GM23338 (cell line): ENCODE measurements at regions not wholly inside any gene's neighbourhood (a gene's known extent, or its start where the extent isn't known, plus 50 kb on each side); places are given as distances from the start of the nearest gene placed in this dataset.

Source experiments
- CTCF ChIP-seq, 2 experiments: fragments of 200-600 bp in 1 of 2; sonication (generic) in 1 of 2; conservative IDR thresholded peaks; 2 replicates each; pipeline versions ENCODE4 v1.5.1 to v1.6.1; 2016 to 2017; ENCODE audit warnings: antibody characterized with exemption in 2 of 2, low read depth in 2 of 2, mild to moderate bottlenecking in 2 of 2, moderate library complexity in 1 of 2
- EZH2 ChIP-seq: fragments of 200-600 bp; sonication (generic); IDR thresholded peaks from one replicate; pipeline ENCODE4 v1.8.0; 2017; ENCODE audit warnings: antibody characterized with exemption, mild to moderate bottlenecking, low read depth; ENCODE audit not compliant: unreplicated experiment
- EZH2phosphoT487 ChIP-seq: fragments of 200-600 bp; sonication (generic); IDR thresholded peaks from one replicate; pipeline ENCODE4 v1.8.1; 2018; ENCODE audit warnings: antibody characterized with exemption; ENCODE audit not compliant: unreplicated experiment
- JUNB ChIP-seq: IDR thresholded peaks from one replicate; pipeline ENCODE4 v1.6.1; 2016; ENCODE audit warnings: antibody characterized with exemption; ENCODE audit not compliant: unreplicated experiment
- POLR2AphosphoS5 ChIP-seq: IDR thresholded peaks from 2 replicates; pipeline ENCODE4 v1.6.1; 2016; ENCODE audit warnings: antibody characterized with exemption, low read depth
- REST ChIP-seq: IDR thresholded peaks from one replicate; pipeline ENCODE4 v1.6.1; 2018; ENCODE audit warnings: antibody characterized with exemption; ENCODE audit not compliant: unreplicated experiment
- STAT1 ChIP-seq: IDR thresholded peaks from one replicate; pipeline ENCODE4 v1.6.1; 2016; ENCODE audit warnings: antibody characterized with exemption; ENCODE audit not compliant: unreplicated experiment
- TF ChIP-seq, protein P1 (sequence below): fragments of 250-450 bp; sonication (Bioruptor Pico); IDR thresholded peaks from 2 replicates; pipeline ENCODE4 v1.5.0; 2020; ENCODE audit warnings: mild to moderate bottlenecking, moderate library complexity
- TF ChIP-seq, protein P2 (sequence below): IDR thresholded peaks from 2 replicates; pipeline ENCODE4 v1.6.1; 2016; ENCODE audit warnings: antibody characterized with exemption

- TF ChIP-seq CTCF (conservative IDR thresholded peaks at IDR 0.05; ENCODE audit: low read depth in 2 of 2), result no peak
- TF ChIP-seq REST, result no peak
- TF ChIP-seq POLR2AphosphoS5, result no peak
- TF ChIP-seq JUNB, result no peak
- no peak for TF ChIP-seq EZH2phosphoT487
- TF ChIP-seq EZH2, result no peak
- no peak for TF ChIP-seq STAT1
- TF ChIP-seq, protein P1, sequence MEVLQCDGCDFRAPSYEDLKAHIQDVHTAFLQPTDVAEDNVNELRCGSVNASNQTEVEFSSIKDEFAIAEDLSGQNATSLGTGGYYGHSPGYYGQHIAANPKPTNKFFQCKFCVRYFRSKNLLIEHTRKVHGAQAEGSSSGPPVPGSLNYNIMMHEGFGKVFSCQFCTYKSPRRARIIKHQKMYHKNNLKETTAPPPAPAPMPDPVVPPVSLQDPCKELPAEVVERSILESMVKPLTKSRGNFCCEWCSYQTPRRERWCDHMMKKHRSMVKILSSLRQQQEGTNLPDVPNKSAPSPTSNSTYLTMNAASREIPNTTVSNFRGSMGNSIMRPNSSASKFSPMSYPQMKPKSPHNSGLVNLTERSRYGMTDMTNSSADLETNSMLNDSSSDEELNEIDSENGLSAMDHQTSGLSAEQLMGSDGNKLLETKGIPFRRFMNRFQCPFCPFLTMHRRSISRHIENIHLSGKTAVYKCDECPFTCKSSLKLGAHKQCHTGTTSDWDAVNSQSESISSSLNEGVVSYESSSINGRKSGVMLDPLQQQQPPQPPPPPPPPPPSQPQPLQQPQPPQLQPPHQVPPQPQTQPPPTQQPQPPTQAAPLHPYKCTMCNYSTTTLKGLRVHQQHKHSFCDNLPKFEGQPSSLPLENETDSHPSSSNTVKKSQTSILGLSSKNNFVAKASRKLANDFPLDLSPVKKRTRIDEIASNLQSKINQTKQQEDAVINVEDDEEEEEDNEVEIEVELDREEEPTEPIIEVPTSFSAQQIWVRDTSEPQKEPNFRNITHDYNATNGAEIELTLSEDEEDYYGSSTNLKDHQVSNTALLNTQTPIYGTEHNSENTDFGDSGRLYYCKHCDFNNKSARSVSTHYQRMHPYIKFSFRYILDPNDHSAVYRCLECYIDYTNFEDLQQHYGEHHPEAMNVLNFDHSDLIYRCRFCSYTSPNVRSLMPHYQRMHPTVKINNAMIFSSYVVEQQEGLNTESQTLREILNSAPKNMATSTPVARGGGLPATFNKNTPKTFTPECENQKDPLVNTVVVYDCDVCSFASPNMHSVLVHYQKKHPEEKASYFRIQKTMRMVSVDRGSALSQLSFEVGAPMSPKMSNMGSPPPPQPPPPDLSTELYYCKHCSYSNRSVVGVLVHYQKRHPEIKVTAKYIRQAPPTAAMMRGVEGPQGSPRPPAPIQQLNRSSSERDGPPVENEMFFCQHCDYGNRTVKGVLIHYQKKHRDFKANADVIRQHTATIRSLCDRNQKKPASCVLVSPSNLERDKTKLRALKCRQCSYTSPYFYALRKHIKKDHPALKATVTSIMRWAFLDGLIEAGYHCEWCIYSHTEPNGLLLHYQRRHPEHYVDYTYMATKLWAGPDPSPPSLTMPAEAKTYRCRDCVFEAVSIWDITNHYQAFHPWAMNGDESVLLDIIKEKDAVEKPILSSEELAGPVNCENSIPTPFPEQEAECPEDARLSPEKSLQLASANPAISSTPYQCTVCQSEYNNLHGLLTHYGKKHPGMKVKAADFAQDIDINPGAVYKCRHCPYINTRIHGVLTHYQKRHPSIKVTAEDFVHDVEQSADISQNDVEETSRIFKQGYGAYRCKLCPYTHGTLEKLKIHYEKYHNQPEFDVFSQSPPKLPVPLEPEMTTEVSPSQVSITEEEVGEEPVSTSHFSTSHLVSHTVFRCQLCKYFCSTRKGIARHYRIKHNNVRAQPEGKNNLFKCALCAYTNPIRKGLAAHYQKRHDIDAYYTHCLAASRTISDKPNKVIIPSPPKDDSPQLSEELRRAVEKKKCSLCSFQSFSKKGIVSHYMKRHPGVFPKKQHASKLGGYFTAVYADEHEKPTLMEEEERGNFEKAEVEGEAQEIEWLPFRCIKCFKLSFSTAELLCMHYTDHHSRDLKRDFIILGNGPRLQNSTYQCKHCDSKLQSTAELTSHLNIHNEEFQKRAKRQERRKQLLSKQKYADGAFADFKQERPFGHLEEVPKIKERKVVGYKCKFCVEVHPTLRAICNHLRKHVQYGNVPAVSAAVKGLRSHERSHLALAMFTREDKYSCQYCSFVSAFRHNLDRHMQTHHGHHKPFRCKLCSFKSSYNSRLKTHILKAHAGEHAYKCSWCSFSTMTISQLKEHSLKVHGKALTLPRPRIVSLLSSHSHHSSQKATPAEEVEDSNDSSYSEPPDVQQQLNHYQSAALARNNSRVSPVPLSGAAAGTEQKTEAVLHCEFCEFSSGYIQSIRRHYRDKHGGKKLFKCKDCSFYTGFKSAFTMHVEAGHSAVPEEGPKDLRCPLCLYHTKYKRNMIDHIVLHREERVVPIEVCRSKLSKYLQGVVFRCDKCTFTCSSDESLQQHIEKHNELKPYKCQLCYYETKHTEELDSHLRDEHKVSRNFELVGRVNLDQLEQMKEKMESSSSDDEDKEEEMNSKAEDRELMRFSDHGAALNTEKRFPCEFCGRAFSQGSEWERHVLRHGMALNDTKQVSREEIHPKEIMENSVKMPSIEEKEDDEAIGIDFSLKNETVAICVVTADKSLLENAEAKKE, result no peak
- TF ChIP-seq, protein P2, sequence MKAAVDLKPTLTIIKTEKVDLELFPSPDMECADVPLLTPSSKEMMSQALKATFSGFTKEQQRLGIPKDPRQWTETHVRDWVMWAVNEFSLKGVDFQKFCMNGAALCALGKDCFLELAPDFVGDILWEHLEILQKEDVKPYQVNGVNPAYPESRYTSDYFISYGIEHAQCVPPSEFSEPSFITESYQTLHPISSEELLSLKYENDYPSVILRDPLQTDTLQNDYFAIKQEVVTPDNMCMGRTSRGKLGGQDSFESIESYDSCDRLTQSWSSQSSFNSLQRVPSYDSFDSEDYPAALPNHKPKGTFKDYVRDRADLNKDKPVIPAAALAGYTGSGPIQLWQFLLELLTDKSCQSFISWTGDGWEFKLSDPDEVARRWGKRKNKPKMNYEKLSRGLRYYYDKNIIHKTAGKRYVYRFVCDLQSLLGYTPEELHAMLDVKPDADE, result no peak
Observed at GRCh38 chr4:186881521-186882220, 158.0 kb upstream of the FAT1 start.
